ENCODE measurements at regions not wholly inside any gene's neighbourhood (a gene's known extent, or its start where the extent isn't known, plus 50 kb on each side); places are given as distances from the start of the nearest gene placed in this dataset.

DNA sequence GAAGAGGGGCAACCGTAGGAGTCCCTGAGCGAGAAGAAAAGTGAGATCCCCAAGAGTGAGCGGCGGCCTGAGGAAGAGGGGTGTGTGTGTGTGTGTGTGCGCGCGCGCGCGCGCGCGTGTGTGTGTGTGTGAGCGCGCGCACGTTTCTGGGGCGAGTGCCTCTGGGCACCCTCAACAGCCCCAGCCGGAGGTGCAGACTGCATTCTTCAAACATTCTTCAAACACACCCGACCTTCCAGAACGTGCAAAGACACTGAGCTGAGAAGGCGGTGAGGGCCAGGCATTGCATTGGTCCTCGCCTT lies 76.2 kb upstream of the FOXP4 start:
- TF ChIP-seq, protein P1, sequence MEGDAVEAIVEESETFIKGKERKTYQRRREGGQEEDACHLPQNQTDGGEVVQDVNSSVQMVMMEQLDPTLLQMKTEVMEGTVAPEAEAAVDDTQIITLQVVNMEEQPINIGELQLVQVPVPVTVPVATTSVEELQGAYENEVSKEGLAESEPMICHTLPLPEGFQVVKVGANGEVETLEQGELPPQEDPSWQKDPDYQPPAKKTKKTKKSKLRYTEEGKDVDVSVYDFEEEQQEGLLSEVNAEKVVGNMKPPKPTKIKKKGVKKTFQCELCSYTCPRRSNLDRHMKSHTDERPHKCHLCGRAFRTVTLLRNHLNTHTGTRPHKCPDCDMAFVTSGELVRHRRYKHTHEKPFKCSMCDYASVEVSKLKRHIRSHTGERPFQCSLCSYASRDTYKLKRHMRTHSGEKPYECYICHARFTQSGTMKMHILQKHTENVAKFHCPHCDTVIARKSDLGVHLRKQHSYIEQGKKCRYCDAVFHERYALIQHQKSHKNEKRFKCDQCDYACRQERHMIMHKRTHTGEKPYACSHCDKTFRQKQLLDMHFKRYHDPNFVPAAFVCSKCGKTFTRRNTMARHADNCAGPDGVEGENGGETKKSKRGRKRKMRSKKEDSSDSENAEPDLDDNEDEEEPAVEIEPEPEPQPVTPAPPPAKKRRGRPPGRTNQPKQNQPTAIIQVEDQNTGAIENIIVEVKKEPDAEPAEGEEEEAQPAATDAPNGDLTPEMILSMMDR (IDR thresholded peaks at IDR 0.05; ENCODE audit: low read depth, low read length): no peak
- no peak for TF ChIP-seq EZH2phosphoT487 (IDR thresholded peaks at IDR 0.05; ENCODE audit: low read depth)

All from OCI-LY3 (cell line).